Activated CD4-positive, CD25-positive, alpha-beta regulatory T cell treated with anti-CD3 and anti-CD28 coated beads, Interleukin-2, amount 50 U/mL, for 16 hours (primary cell): ENCODE measurements at regions not wholly inside any gene's neighbourhood (a gene's known extent, or its start where the extent isn't known, plus 50 kb on each side); places are given as distances from the start of the nearest gene placed in this dataset.
"Not testable (repeated sequence)": the region's sequence is repeated elsewhere in the genome, so short reads cannot be mapped to it uniquely, and the experiment has no call there.

Experiments
- DNase-seq: peaks from one replicate; pipeline ENCODE4 v3.0.0-alpha.2; 2020; ENCODE audit warnings: low read depth, low spot score

- no peak for DNase-seq
These were observed 208.7 kb downstream of the RAP2B start for GRCh38 chr3:153370680-153371079.

- DNase-seq = no peak
These were observed 210.3 kb downstream of the RAP2B start for GRCh38 chr3:153372326-153372725.

- no peak for DNase-seq
These were observed 211.6 kb downstream of the RAP2B start for GRCh38 chr3:153373606-153374005.

DNA sequence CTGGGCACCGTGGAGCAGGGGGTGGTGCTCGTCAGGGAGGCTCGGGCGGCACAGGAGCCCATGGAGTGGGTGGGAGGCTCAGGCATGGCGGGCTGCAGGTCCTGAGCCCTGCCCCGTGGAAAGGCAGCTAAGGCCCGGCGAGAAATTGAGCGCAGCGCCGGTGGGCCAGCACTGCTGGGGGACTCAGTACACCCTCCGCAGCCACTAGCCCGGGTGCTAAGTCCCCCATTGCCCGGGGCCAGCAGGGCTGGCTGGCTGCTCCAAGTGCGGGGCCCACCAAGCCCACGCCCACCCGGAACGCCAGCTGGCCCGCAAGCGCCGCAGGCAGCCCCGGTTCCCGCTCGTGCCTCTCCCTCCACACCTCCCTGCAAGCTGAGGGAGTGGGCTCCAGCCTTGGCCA is 216.3 kb downstream of the RAP2B start:
- DNase-seq = not testable (repeated sequence)

- no peak for DNase-seq
These were observed 217.5 kb downstream of the RAP2B start for GRCh38 chr3:153379516-153379915.

- no peak for DNase-seq
These were observed 223.3 kb downstream of the RAP2B start for GRCh38 chr3:153385343-153385742.

DNA sequence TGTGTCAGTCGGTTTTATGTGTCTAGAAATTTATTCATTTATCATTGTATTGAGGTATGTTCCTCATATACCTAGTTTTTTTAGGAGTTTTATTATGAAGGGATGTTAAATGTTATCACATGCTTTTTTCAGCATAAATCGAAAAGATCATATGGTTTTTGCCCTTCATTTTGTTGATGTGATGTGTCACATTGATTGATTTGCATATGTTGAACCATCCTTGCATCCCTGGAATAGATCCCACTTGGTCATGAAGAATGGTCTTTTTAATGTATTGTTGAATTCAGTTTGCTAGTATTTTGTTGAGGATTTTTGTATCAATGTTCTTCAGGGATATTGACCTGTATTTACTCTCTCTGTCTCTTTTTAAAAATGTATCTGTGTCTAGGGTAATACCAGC is 230.3 kb downstream of the RAP2B start:
- DNase-seq = no peak

- no peak for DNase-seq
These were observed 232.0 kb downstream of the RAP2B start for GRCh38 chr3:153394017-153394416.

DNA sequence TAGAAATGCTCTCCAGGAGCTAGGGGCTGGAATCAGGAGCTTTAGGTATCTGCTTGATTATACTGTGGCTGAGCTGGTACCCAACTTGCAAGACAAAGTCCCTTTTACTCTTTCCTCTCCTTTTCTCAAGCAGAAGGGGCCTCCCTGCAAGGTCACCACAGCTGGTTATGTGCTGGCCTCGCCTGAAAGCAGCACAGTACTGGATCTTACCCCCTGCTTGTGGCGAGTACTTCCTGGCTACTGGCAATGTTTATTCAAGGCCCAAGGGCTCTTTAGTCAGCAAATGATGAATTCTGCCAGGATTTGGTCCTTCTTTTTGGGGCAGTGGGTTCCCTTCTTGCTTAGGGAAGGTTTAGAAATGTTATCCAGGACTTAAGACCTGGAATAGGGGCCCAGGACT is 234.6 kb downstream of the RAP2B start:
- no peak for DNase-seq

DNA sequence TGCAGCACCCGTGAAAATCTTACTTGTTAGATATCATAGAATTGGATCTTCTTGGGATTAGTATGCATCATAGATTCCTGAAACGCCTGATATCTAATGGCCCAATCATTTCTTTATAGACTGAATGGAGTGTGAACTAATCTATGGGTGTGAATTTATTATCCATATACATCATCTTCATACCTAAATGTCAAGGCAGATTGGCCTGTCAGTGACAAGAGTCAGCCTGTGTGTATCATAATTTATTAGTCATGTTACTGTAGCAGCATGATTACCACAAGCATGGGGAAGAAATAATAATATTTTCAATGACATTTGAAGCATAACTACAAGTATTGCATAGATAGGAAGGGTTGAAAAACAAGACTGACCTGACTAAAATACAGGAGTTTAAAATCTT is 235.8 kb downstream of the RAP2B start:
- no peak for DNase-seq

GRCh38 chr3:153399636-153400035 is 237.6 kb downstream of the RAP2B start:
- DNase-seq = no peak

GRCh38 chr3:153400641-153401040 is 238.6 kb downstream of the RAP2B start:
- no peak for DNase-seq

DNA sequence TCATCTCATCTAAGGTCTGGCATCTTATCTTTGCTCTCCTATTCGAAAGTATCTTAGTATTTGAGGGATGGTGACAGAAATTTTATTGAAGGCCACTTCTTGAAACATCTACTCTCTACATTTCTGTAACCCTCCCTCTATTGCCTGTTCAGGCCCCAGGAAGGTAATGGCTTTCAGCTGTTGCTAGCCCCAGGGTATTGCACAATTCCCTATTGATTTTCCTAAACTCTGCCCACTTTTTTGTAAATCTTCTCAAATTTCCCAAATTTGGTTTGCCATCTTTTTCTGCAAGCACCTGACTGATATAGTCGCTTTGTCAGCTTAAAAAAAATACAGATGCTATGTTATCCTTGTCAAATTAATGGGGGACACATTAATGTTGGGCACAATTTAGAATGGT is 242.1 kb downstream of the RAP2B start:
- no peak for DNase-seq

GRCh38 chr3:153405320-153405719 is 243.3 kb downstream of the RAP2B start:
- not testable (repeated sequence) for DNase-seq

DNA sequence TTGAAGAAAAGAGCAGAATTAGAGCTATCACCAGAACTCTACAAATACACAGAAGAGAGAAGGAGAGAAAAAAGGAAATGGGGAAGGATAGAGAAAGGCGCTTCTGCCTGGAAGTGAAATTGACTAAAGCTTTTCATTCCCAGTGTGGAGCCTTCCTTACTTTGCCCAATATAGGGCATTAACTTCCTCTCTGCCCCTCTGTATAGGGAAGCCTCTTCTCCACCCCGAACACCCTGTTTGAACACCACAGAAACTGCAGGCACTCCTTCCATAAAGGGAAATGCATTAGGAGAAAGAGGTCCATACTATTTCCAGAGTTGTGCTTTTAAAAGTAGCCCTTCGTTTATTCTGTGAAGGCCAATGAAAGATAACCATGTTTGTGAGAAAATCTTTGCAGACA is 248.5 kb downstream of the RAP2B start:
- no peak for DNase-seq

DNA sequence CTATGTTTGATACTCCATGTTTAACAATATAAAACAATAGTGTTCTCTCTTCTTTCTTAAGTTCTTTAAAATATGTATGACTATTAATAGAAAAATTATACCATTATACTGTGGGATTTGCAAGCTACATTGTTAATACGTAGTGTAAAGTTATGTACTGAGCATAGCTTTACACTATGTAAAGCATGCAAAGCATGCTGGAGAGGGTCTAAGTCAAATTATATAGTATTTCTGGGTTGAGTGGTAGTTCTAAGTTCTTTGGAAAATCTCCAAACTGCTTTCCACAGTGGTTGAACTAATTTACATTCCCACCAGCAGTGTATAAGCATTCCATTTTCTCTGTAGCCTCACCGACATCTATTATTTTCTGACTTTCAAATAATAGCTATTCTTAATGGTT is 253.0 kb downstream of the RAP2B start:
- no peak for DNase-seq

GRCh38 chr3:153422314-153422713 is 260.3 kb downstream of the RAP2B start:
- DNase-seq = no peak

- DNase-seq = not testable (repeated sequence)
These were observed 261.8 kb downstream of the RAP2B start for GRCh38 chr3:153423820-153424219.

DNA sequence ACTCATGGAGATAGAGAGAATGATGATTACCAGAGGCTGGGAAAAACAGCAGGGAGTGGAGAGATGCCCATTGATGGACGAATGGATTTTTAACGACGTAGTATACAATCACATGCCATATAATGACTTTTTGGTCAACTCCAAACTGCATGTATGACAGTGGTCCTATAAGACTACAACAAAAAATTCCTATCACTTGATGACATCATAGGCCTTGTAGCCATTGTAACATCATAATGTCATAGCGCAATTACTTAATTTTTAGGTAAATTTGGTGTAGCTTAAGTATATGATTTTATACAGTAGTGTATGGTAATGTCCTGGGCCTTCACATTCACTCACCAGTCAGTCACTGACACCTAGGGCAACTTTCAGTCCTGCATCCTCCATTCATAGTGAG is 264.3 kb downstream of the RAP2B start:
- no peak for DNase-seq

DNA sequence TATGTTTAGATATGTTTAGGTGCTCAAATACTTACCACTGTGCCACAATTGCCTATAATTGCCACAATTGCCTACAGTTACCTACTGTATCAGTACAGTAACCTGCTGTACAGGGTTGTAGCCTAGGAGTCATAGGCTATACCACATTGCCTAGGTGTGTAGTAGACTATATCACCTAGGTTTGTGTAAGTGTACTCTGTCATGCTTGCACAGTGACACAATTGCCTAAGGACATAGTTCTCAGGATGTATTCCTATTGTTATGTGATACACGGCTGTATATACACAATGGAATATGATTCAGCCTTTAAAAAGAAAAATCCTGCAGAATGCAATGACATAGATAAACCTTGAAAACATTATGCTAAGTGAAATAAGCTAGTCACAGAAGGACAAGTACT is 264.8 kb downstream of the RAP2B start:
- no peak for DNase-seq

- DNase-seq = no peak
These were observed 267.8 kb downstream of the RAP2B start for GRCh38 chr3:153429821-153430220.

DNA sequence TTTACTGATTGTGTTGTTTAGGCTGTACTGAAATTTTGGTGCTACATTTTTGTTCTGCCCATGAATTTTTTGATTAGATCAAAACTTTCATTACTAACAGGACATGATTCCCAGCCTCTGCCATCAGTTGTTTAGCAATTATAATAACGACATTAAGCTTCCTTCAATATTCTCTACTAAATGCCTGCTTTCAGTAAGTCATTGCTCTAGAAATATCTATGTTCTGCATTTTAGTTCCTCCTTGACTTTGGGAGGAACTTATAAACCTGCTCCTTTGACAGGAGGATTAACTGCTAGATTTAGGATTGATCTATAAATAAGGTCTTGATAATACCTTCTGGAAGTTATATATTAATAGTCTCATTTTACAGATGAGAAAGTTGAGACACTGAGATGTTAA is 269.1 kb downstream of the RAP2B start:
- DNase-seq = no peak

GRCh38 chr3:153437666-153438065 is 275.6 kb downstream of the RAP2B start:
- no peak for DNase-seq

- no peak for DNase-seq
These were observed 276.2 kb downstream of the RAP2B start for GRCh38 chr3:153438271-153438670.

- no peak for DNase-seq
These were observed 277.8 kb downstream of the RAP2B start for GRCh38 chr3:153439780-153440179.
